PFSK-1 (cell line): ENCODE measurements at regions not wholly inside any gene's neighbourhood (a gene's known extent, or its start where the extent isn't known, plus 50 kb on each side); places are given as distances from the start of the nearest gene placed in this dataset.

Experiments
- FOXP2 ChIP-seq: optimal IDR thresholded peaks from 2 replicates; pipeline ENCODE3; 2011; ENCODE audit warnings: borderline replicate concordance, control low read depth, inconsistent platforms; ENCODE audit not compliant: insufficient read depth; ENCODE audit errors: extremely low read length, extremely low read depth
- POLR2AphosphoS5 ChIP-seq: IDR thresholded peaks from 2 replicates; pipeline ENCODE4 v1.6.1; 2012; ENCODE audit warnings: low read depth, mild to moderate bottlenecking, control low read depth, low read length, moderate library complexity
- SIN3A ChIP-seq: IDR thresholded peaks from 2 replicates; pipeline ENCODE4 v1.6.1; 2012; ENCODE audit warnings: mild to moderate bottlenecking, low read length, moderate library complexity, borderline replicate concordance; ENCODE audit not compliant: insufficient read depth
- TAF1 ChIP-seq: IDR thresholded peaks from 2 replicates; pipeline ENCODE4 v1.6.1; 2012; ENCODE audit warnings: low read length, control low read depth, borderline replicate concordance; ENCODE audit not compliant: insufficient read depth
- TF ChIP-seq, protein P1 (sequence below), 2 experiments: IDR thresholded peaks; 2 replicates each; pipeline versions ENCODE4 v1.6.1 to v1.8.0; 2011 to 2012; ENCODE audit warnings: low read depth in 2 of 2, low read length in 2 of 2, control low read depth in 1 of 2, inconsistent platforms in 1 of 2, mild to moderate bottlenecking in 1 of 2, moderate library complexity in 1 of 2; ENCODE audit not compliant: insufficient read depth in 1 of 2

DNA sequence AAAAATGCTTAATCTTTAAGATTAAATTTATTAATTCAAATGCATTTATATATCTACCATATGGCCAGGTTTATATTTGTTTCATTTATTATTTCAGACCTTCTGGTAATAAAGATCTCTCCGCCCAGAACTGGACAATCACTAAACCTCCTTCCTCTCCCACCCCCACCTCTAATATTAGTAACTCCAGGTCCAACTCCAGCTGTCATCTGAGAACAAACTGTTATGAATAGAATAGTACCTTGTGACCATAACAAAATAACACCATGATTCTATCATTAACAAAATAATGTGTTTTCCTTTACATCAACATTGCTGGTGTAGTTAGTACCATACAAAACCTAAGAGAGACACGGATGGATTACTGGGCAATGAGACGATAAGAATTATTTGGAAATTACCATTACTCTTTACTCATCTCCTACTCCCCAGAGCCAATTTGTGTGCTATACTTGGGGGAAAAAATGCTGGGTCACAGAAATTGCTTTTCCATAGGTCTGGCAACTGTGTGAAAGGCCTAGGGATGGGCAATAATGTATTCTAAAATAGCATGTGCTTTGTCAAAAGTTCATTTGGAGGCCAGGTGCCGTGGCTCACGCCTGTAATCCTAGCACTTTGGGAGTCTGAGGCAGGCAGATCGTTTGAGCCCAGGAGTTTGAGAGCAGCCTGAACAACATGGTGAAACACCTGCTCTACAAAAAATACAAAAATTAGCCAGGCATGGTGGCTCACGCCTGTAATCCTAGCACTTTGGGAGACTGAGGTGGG is 186.1 kb downstream of the ENC1 start:
- TF ChIP-seq, protein P1, sequence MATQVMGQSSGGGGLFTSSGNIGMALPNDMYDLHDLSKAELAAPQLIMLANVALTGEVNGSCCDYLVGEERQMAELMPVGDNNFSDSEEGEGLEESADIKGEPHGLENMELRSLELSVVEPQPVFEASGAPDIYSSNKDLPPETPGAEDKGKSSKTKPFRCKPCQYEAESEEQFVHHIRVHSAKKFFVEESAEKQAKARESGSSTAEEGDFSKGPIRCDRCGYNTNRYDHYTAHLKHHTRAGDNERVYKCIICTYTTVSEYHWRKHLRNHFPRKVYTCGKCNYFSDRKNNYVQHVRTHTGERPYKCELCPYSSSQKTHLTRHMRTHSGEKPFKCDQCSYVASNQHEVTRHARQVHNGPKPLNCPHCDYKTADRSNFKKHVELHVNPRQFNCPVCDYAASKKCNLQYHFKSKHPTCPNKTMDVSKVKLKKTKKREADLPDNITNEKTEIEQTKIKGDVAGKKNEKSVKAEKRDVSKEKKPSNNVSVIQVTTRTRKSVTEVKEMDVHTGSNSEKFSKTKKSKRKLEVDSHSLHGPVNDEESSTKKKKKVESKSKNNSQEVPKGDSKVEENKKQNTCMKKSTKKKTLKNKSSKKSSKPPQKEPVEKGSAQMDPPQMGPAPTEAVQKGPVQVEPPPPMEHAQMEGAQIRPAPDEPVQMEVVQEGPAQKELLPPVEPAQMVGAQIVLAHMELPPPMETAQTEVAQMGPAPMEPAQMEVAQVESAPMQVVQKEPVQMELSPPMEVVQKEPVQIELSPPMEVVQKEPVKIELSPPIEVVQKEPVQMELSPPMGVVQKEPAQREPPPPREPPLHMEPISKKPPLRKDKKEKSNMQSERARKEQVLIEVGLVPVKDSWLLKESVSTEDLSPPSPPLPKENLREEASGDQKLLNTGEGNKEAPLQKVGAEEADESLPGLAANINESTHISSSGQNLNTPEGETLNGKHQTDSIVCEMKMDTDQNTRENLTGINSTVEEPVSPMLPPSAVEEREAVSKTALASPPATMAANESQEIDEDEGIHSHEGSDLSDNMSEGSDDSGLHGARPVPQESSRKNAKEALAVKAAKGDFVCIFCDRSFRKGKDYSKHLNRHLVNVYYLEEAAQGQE (IDR thresholded peaks at IDR 0.05; ENCODE audit: insufficient read depth in 1 of 2, low read depth in 2 of 2, low read length in 2 of 2) = no peak
- no peak for TF ChIP-seq POLR2AphosphoS5
- TF ChIP-seq TAF1 = no peak
- no peak for TF ChIP-seq SIN3A
- TF ChIP-seq FOXP2 = no peak
